B cell (primary cell): ENCODE measurements at regions not wholly inside any gene's neighbourhood (a gene's known extent, or its start where the extent isn't known, plus 50 kb on each side); places are given as distances from the start of the nearest gene placed in this dataset.

ENCODE experiments used
- ATAC-seq: fragments of 200-7000 bp; cut with Tn5 transposase; one replicate; pipeline ENCODE4 v1.10.0; 2021; ENCODE audit warnings: low read depth, mild to moderate bottlenecking, moderate number of reproducible peaks, moderate library complexity
- CTCF ChIA-PET: fragments of 350-600 bp; sonication (Branson Sonifier 250); formaldehyde crosslinking; loops from one replicate; lab custom pipeline; 2021; ENCODE audit warnings: antibody characterized with exemption, inconsistent platforms; lab: Charles Lee
- POLR2A ChIA-PET: fragments of 350-600 bp; sonication (Branson Sonifier 250); formaldehyde crosslinking; loops from one replicate; lab custom pipeline; 2021; ENCODE audit warnings: antibody characterized with exemption; lab: Charles Lee
- DNase-seq: peaks from one replicate; pipeline ENCODE4 v3.0.0; 2013
- H2AFZ ChIP-seq: 2 replicates; pipeline ENCODE4 v1.6.1; 2012; ENCODE audit warnings: mild to moderate bottlenecking, low read depth, low read length; ENCODE audit not compliant: insufficient read depth, poor library complexity, severe bottlenecking
- H3K27ac ChIP-seq, 2 donors: 1 replicate in 1 of 2; 2 replicates in 1 of 2; pipeline ENCODE4 v1.5.1; 2012 to 2013; ENCODE audit warnings: low read length in 2 of 2, mild to moderate bottlenecking in 2 of 2, moderate library complexity in 1 of 2
- H3K27me3 ChIP-seq, 4 experiments: fragments of 200-600 bp in 1 of 4; sonication (generic) in 1 of 4; replicated peaks in 1 of 4; 1 replicate in 2 of 4; 2 replicates in 2 of 4; pipeline versions ENCODE4 v1.6.1 to v1.7.0; 2013 to 2016; ENCODE audit warnings: low read length in 3 of 4, mild to moderate bottlenecking in 2 of 4, mixed read lengths in 1 of 4, moderate library complexity in 1 of 4; ENCODE audit not compliant: insufficient read depth in 4 of 4, control insufficient read depth in 3 of 4; ENCODE audit errors: control extremely low read depth in 1 of 4
- H3K36me3 ChIP-seq, 2 experiments: replicated peaks in 1 of 2; 1 replicate in 1 of 2; 2 replicates in 1 of 2; pipeline versions ENCODE4 v1.6.1 to v1.7.1; 2013; ENCODE audit warnings: low read length in 1 of 2; ENCODE audit not compliant: insufficient read depth in 2 of 2, control insufficient read depth in 1 of 2; ENCODE audit errors: control extremely low read depth in 1 of 2, extremely low read depth in 1 of 2
- H3K4me1 ChIP-seq, 2 donors: fragments of 200-600 bp in 1 of 2; sonication (generic) in 1 of 2; 1 replicate in 1 of 2; 2 replicates in 1 of 2; pipeline versions ENCODE4 v1.5.1 to v1.6.1; 2013 to 2017; ENCODE audit warnings: low read length in 2 of 2; ENCODE audit not compliant: control insufficient read depth in 2 of 2, insufficient read depth in 2 of 2
- H3K4me2 ChIP-seq: replicated peaks from 2 replicates; pipeline ENCODE3; 2012; ENCODE audit warnings: mild to moderate bottlenecking, low read depth, low read length; ENCODE audit not compliant: poor library complexity, severe bottlenecking
- H3K4me3 ChIP-seq, 5 experiments: fragments of 200-600 bp in 1 of 5; sonication (generic) in 1 of 5; 1 replicate in 3 of 5; 2 replicates in 2 of 5; pipeline versions ENCODE4 v1.5.1 to v1.7.0; 2011 to 2016; ENCODE audit warnings: low read length in 4 of 5, mild to moderate bottlenecking in 4 of 5, low read depth in 2 of 5, control low read depth in 1 of 5, moderate library complexity in 1 of 5; ENCODE audit not compliant: insufficient read depth in 1 of 5; ENCODE audit errors: control extremely low read depth in 1 of 5, extremely low read depth in 1 of 5
- H3K79me2 ChIP-seq: fragments of 200-600 bp; sonication (generic); one replicate; pipeline ENCODE4 v1.6.0; 2016; ENCODE audit warnings: low read length; ENCODE audit not compliant: control insufficient read depth, insufficient read depth
- H3K9ac ChIP-seq: fragments of 200-600 bp; sonication (generic); 2 replicates; pipeline ENCODE4 v1.6.1; 2017; ENCODE audit warnings: mild to moderate bottlenecking, low read length, moderate library complexity
- H3K9me3 ChIP-seq, 3 donors: one replicate each; pipeline versions ENCODE4 v1.6.1 to v1.7.1; 2013; ENCODE audit warnings: low read length in 2 of 3; ENCODE audit not compliant: control insufficient read depth in 2 of 3, insufficient read depth in 1 of 3; ENCODE audit errors: control extremely low read depth in 1 of 3
- H4K20me1 ChIP-seq: 2 replicates; pipeline ENCODE4 v1.6.0; 2012; ENCODE audit warnings: mild to moderate bottlenecking, low read length; ENCODE audit not compliant: insufficient read depth, control insufficient read depth, poor library complexity, severe bottlenecking
- H3K27ac Mint-ChIP-seq: one replicate; pipeline ENCODE4 v1.8.0; 2021; ENCODE audit warnings: mixed read lengths
- H3K27me3 Mint-ChIP-seq: one replicate; pipeline ENCODE4 v1.8.0; 2021; ENCODE audit warnings: mixed read lengths
- H3K4me1 Mint-ChIP-seq: one replicate; pipeline ENCODE4 v1.8.0; 2021; ENCODE audit warnings: mixed read lengths
- H3K4me3 Mint-ChIP-seq: one replicate; pipeline ENCODE4 v1.8.0; 2021; ENCODE audit warnings: mixed read lengths
- H3K9me3 Mint-ChIP-seq: one replicate; pipeline ENCODE4 v1.8.0; 2022; ENCODE audit warnings: mixed read lengths; ENCODE audit not compliant: insufficient read depth
- EZH2 ChIP-seq: IDR thresholded peaks from 2 replicates; pipeline ENCODE4 v1.6.1; 2012; ENCODE audit warnings: borderline replicate concordance, low read depth, mild to moderate bottlenecking, moderate library complexity, low read length; ENCODE audit not compliant: insufficient read depth, poor library complexity, severe bottlenecking
- WGBS: methylation state at CpG from one replicate; pipeline ENCODE4 v1.1.5; 2013; ENCODE audit warnings: missing lambda C conversion rate; ENCODE audit not compliant: insufficient coverage; 5-methylcytosine and 5-hydroxymethylcytosine counted together
- intact Hi-C: fragments of 100-400 bp; cut with micrococcal nuclease; formaldehyde crosslinking; loops from one replicate; pipeline ENCODE4 v1.10.0; 2022
- TF ChIP-seq, protein P1 (sequence below): fragments of 200-600 bp; IDR thresholded peaks from one replicate; pipeline ENCODE4 v1.8.0; 2022; ENCODE audit warnings: antibody characterized with exemption, mild to moderate bottlenecking

GRCh38 chr4:101670897-101671296 is 119.6 kb upstream of the BANK1 start:
- no peak overlapping the region for H3K4me2 ChIP-seq
- H3K27ac ChIP-seq = no peak overlapping the region
- ChIA-PET POLR2A (no interaction called here), CTCF (no interaction called here)
- H2AFZ ChIP-seq = no peak overlapping the region
- H4K20me1 ChIP-seq = no peaks in the 10 kb centered on the region
- no peaks in the 10 kb centered on the region for H3K4me1 ChIP-seq
- DNase-seq (no peak), ATAC-seq (no peak)
- no peak overlapping the region for H3K9ac ChIP-seq
- H3K4me3 Mint-ChIP-seq = no peak overlapping the region
- 96% methylated on average over 3 of the region's 3 CpGs for WGBS
- TF ChIP-seq, protein P1, sequence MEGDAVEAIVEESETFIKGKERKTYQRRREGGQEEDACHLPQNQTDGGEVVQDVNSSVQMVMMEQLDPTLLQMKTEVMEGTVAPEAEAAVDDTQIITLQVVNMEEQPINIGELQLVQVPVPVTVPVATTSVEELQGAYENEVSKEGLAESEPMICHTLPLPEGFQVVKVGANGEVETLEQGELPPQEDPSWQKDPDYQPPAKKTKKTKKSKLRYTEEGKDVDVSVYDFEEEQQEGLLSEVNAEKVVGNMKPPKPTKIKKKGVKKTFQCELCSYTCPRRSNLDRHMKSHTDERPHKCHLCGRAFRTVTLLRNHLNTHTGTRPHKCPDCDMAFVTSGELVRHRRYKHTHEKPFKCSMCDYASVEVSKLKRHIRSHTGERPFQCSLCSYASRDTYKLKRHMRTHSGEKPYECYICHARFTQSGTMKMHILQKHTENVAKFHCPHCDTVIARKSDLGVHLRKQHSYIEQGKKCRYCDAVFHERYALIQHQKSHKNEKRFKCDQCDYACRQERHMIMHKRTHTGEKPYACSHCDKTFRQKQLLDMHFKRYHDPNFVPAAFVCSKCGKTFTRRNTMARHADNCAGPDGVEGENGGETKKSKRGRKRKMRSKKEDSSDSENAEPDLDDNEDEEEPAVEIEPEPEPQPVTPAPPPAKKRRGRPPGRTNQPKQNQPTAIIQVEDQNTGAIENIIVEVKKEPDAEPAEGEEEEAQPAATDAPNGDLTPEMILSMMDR = no peak
- no peak for TF ChIP-seq EZH2
- H3K4me1 Mint-ChIP-seq = peaks cover 8% of the 10 kb centered on the region
- no peak overlapping the region for H3K4me3 ChIP-seq
- intact Hi-C loops = no loop called here
- H3K36me3 ChIP-seq = no peaks in the 10 kb centered on the region
- H3K27me3 ChIP-seq = no peaks in the 10 kb centered on the region
- peaks cover 2% of the 10 kb centered on the region for H3K9me3 Mint-ChIP-seq
- no peak overlapping the region for H3K27ac Mint-ChIP-seq
- H3K79me2 ChIP-seq = no peaks in the 10 kb centered on the region
- peaks cover 0 to 4% (median 4%) of the 10 kb centered on the region in 3 donors for H3K9me3 ChIP-seq
- no peaks in the 10 kb centered on the region for H3K27me3 Mint-ChIP-seq

GRCh38 chr4:101670370-101670769 is 120.2 kb upstream of the BANK1 start:
- 100% methylated on average over 4 of the region's 4 CpGs for WGBS
- Histone ChIP-seq H3K4me2 (no peak overlapping the region), H3K9me3 (peaks cover 0 to 4% (median 4%) of the 10 kb centered on the region in 3 donors), H3K36me3 (no peaks in the 10 kb centered on the region), H3K9ac (no peak overlapping the region), H3K4me1 (no peaks in the 10 kb centered on the region), H2AFZ (no peak overlapping the region), H3K4me3 (no peak overlapping the region), H3K79me2 (no peaks in the 10 kb centered on the region), H3K27me3 (no peaks in the 10 kb centered on the region), H3K27ac (no peak overlapping the region), H4K20me1 (no peaks in the 10 kb centered on the region)
- H3K4me3 Mint-ChIP-seq = no peak overlapping the region
- intact Hi-C loops = no loop called here
- no peaks in the 10 kb centered on the region for H3K27me3 Mint-ChIP-seq
- peaks cover 2% of the 10 kb centered on the region for H3K9me3 Mint-ChIP-seq
- DNase-seq (no peak), ATAC-seq (no peak)
- no peak overlapping the region for H3K27ac Mint-ChIP-seq
- POLR2A ChIA-PET = no interaction called here
- peaks cover 8% of the 10 kb centered on the region for H3K4me1 Mint-ChIP-seq
- CTCF ChIA-PET = no interaction called here
- TF ChIP-seq EZH2 = no peak
